ENCODE measurements at regions not wholly inside any gene's neighbourhood (a gene's known extent, or its start where the extent isn't known, plus 50 kb on each side); places are given as distances from the start of the nearest gene placed in this dataset.

DNA sequence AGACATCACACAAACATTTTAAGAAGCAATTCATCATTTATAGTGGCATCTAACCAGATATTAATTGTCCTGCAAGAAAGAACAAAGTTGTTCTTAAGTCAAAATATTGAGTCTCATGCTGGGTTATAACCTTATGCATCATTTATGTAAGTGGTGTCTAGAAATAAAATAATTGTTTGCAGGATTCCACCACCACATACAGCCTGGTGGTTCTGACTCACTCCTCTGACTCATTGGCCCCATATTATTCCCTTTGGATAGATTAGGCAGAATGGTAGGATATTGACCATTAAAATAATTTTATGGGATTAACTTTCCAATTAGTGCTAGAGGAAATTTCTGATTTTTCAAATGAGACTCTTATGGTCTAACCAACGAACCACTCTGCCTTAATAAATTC lies 384.5 kb downstream of the GRXCR1 start:
- no peak overlapping the region for H3K9ac ChIP-seq (ENCODE audit: control insufficient read depth, extremely low read depth, insufficient read depth, low read length)
- H3K79me2 ChIP-seq (ENCODE audit: control insufficient read depth, insufficient read depth, low read length): no peaks in the 10 kb centered on the region
- no peak overlapping the region for H2AFZ ChIP-seq (ENCODE audit: control insufficient read depth, low read length)
- H3K4me2 ChIP-seq (ENCODE audit: control insufficient read depth, extremely low read depth, insufficient read depth, low read depth, low read length): no peak overlapping the region
- FAIRE-seq (no peak), DNase-seq (ENCODE audit: low read depth, low spot score) (no peak)
- H3K36me3 ChIP-seq (ENCODE audit: control insufficient read depth in 2 of 2, extremely low read depth in 1 of 2, insufficient read depth in 2 of 2, low read length in 2 of 2): no peaks in the 10 kb centered on the region
- no peaks in the 10 kb centered on the region for H3K4me1 ChIP-seq (ENCODE audit: control insufficient read depth, extremely low read depth, insufficient read depth, low read length)
- no peaks in the 10 kb centered on the region for H3K27me3 ChIP-seq (ENCODE audit: control insufficient read depth, extremely low read depth, insufficient read depth, low read length)
- no peaks in the 10 kb centered on the region for H3K9me1 ChIP-seq (ENCODE audit: control insufficient read depth, extremely low read depth, insufficient read depth, low read length)
- H3K27ac ChIP-seq (ENCODE audit: control insufficient read depth, insufficient read depth, low read length): no peak overlapping the region
- no peak for TF ChIP-seq EZH2 (IDR thresholded peaks at IDR 0.05; ENCODE audit: low read length)
- no peak for TF ChIP-seq CTCF (optimal IDR thresholded peaks at IDR 0.05 in 1 of 3, IDR thresholded peaks at IDR 0.05 in 1 of 3, conservative IDR thresholded peaks at IDR 0.05 in 1 of 3; ENCODE audit: extremely low read depth in 1 of 3, insufficient read depth in 2 of 3, low read length in 3 of 3)
- no peak overlapping the region for H3K4me3 ChIP-seq (ENCODE audit: control insufficient read depth in 2 of 3, extremely low read depth in 1 of 3, insufficient read depth in 2 of 3, low read depth in 1 of 3, low read length in 3 of 3)
- H4K20me1 ChIP-seq (ENCODE audit: control insufficient read depth, extremely low read depth, insufficient read depth, low read length): no peaks in the 10 kb centered on the region
- dilution Hi-C loops (cut with MboI; ENCODE audit: extremely low pct_ligation_motif_present, low sequenced_read_pairs): no loop called here
- H3K9me3 ChIP-seq (ENCODE audit: control insufficient read depth, low read depth, low read length): no peaks in the 10 kb centered on the region

DNA sequence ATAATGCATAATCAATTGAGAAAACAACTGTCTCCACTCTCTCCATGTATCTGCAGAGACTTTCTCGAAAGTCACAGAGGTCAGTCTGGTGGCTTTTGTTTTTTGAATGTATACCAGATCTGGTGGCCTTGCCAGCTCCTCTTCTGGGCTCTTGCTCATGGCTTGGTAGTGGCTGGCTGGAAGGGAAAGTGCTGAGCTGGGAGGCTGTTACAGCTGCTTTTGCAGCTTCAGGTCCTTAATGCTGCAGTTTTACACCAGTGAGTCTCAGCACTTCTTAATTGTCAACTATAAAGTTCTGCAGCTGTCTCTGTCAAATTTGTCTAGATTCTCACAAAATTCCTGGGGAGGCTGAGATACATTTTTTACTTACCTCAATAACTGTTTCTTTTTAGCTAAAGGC lies 390.0 kb downstream of the GRXCR1 start:
- Histone ChIP-seq H3K27ac (ENCODE audit: control insufficient read depth, insufficient read depth, low read length) (no peak overlapping the region), H3K36me3 (ENCODE audit: control insufficient read depth in 2 of 2, extremely low read depth in 1 of 2, insufficient read depth in 2 of 2, low read length in 2 of 2) (no peaks in the 10 kb centered on the region), H3K79me2 (ENCODE audit: control insufficient read depth, insufficient read depth, low read length) (no peaks in the 10 kb centered on the region), H3K27me3 (ENCODE audit: control insufficient read depth, extremely low read depth, insufficient read depth, low read length) (no peaks in the 10 kb centered on the region), H2AFZ (ENCODE audit: control insufficient read depth, low read length) (no peak overlapping the region), H3K9ac (ENCODE audit: control insufficient read depth, extremely low read depth, insufficient read depth, low read length) (no peak overlapping the region), H3K9me1 (ENCODE audit: control insufficient read depth, extremely low read depth, insufficient read depth, low read length) (no peaks in the 10 kb centered on the region), H4K20me1 (ENCODE audit: control insufficient read depth, extremely low read depth, insufficient read depth, low read length) (no peaks in the 10 kb centered on the region), H3K4me1 (ENCODE audit: control insufficient read depth, extremely low read depth, insufficient read depth, low read length) (no peaks in the 10 kb centered on the region), H3K9me3 (ENCODE audit: control insufficient read depth, low read depth, low read length) (no peaks in the 10 kb centered on the region), H3K4me2 (ENCODE audit: control insufficient read depth, extremely low read depth, insufficient read depth, low read depth, low read length) (no peak overlapping the region), H3K4me3 (ENCODE audit: control insufficient read depth in 2 of 3, extremely low read depth in 1 of 3, insufficient read depth in 2 of 3, low read depth in 1 of 3, low read length in 3 of 3) (no peak overlapping the region)
- no peak for DNase-seq (ENCODE audit: low read depth, low spot score)
- dilution Hi-C loops (cut with MboI; ENCODE audit: extremely low pct_ligation_motif_present, low sequenced_read_pairs): no loop called here
- TF ChIP-seq EZH2 (IDR thresholded peaks at IDR 0.05; ENCODE audit: low read length) (no peak), CTCF (optimal IDR thresholded peaks at IDR 0.05 in 1 of 3, IDR thresholded peaks at IDR 0.05 in 1 of 3, conservative IDR thresholded peaks at IDR 0.05 in 1 of 3; ENCODE audit: extremely low read depth in 1 of 3, insufficient read depth in 2 of 3, low read length in 3 of 3) (no peak)
- no peak for FAIRE-seq

Measured in keratinocyte (primary cell).